ENCODE measurements at regions not wholly inside any gene's neighbourhood (a gene's known extent, or its start where the extent isn't known, plus 50 kb on each side); places are given as distances from the start of the nearest gene placed in this dataset.

- TF ChIP-seq POLR2A (IDR thresholded peaks at IDR 0.05; ENCODE audit: low read depth, low read length) (no peak), POLR2AphosphoS5 (IDR thresholded peaks at IDR 0.05; ENCODE audit: low read depth, low read length) (no peak), POU2F2 (IDR thresholded peaks at IDR 0.05; ENCODE audit: low read depth, low read length) (no peak), TAF1 (IDR thresholded peaks at IDR 0.05; ENCODE audit: low read depth, low read length) (no peak), SPI1 (IDR thresholded peaks at IDR 0.05; ENCODE audit: low read depth, low read length) (no peak), PAX5 (IDR thresholded peaks at IDR 0.05; ENCODE audit: insufficient read depth, low read length, severe bottlenecking) (no peak)
Measured at GRCh38 chr4:3706565-3707422, 59.4 kb upstream of the ADRA2C start.

Measured in GM12891 (cell line).